Stimulated activated CD4-positive, alpha-beta T cell treated with anti-CD3 and anti-CD28 coated beads, Interleukin-15, amount 100 ng/mL, for 1 hour (primary cell): ENCODE measurements at regions not wholly inside any gene's neighbourhood (a gene's known extent, or its start where the extent isn't known, plus 50 kb on each side); places are given as distances from the start of the nearest gene placed in this dataset.

Experiments
- DNase-seq, 2 donors: peaks; one replicate each; pipeline ENCODE4 v3.0.0-alpha.2; 2020; ENCODE audit warnings: low read depth in 1 of 2, low spot score in 1 of 2

DNA sequence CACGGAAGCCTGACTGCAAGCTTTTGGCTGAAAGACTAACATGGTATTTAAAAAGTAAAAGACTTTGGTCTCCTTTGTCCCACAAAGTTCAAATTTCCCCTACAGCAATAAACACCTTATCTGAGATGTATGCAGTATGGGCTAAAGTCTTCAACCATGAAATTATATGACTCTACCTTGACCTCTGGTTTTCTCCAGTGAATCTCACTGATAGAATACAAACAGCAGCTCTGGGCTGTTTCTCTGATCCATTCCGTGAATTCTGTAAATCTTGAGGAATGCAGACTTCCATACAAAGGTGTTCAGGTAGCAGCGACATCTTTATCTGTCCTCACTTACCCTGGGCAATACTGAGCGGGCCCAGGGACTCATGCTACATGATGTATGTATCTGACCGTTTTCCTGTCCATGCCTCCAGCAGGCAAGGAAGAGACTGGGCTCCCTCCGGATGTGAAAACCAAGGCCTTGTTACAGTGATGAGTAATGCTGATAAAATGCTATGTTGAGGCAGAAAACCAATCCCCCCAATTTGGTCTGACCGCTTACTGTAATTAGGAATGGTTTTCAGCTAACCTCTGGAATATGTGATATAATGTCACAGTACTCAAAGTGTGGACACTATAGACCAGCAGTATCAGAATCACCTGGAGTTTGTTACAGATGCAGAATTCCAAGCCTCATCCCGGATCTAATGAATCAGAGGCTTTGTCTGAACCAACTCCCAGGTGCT lies 589.8 kb downstream of the HS3ST4 start:
- no peak for DNase-seq

GRCh38 chr16:26295625-26296304 lies 604.0 kb downstream of the HS3ST4 start:
- DNase-seq: no peak

DNA sequence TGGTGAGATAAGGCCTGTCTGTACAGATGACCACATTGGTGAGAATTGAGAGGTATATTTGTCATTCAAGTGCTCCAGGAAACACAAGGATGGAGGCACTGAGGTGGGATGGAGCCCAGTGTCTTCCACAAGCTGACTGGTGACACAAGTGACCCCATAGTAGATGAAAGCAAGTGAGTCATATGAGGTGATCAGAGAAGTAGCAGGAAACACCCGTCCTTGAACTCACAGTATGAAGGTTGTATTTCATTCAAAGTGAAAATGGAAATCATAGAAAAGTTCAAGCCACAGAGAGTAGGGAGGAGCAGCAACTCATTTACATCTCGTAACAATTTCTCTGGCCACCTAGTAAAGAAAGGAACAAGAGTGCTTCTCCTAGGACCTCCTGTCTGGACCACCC lies 609.8 kb downstream of the HS3ST4 start:
- DNase-seq: no peak

DNA sequence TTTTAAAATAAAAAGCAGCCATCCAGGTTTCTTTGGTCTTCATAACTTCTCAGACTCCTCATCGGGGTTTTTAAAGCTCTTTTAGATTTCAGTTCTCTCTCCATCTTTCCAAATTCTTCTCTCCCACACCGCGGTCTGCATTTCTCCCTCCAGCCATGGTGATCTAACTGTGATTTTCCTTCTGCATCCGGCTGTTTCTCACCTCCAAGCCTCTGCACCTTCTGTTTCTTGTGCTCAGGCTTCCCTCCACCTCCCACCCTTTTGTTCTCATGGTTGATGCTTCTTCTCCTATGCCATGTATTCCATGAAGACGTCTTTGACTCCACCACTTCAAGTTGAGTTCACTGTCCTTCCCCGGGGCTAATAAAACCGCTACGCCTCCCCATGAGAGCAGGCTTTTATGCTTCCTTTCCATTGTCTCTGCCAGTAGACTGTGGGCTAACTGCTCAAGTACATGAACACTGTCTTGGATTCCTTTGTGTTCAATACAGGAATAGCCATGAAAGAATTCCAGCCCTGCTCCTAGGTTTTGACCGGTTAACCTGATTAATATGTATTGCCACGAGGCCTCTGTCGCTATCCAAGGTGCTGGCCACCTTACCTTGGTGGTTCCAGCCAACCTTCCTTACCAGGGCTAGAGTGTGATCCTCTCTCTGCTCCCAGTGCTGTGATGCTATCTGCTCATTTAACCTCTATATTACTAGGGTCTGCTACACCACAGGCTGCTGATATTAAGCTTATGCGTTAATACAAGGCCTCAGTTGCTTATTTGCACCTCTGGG lies 625.1 kb downstream of the HS3ST4 start:
- no peak for DNase-seq

DNA sequence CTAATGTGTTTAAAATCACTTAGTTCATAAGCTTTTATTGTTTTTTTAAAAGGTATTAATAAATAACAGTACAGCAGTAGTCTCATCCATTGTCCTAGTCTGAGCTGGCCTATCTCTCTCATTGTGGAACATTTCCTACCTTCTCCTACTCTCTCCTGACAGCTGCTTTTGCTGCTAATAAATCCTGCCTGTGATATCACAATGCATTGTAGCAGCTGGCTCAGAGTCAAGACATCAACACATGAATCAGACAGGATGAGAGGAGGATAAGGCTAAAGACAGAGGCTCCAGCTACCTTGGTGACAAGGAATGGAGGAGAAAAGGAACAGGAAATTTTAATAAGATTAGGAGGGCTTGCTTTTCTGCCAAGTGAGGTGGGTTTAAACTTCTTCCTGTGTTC lies 626.1 kb downstream of the HS3ST4 start:
- DNase-seq: no peak

- DNase-seq: no peak
These were observed 638.9 kb downstream of the HS3ST4 start for GRCh38 chr16:26330654-26331053.

- no peak for DNase-seq
These were observed 642.7 kb downstream of the HS3ST4 start for GRCh38 chr16:26334218-26335111.

GRCh38 chr16:26335236-26335853 lies 643.6 kb downstream of the HS3ST4 start:
- no peak for DNase-seq

- DNase-seq: no peak
These were observed 650.9 kb downstream of the HS3ST4 start for GRCh38 chr16:26342621-26343020.

DNA sequence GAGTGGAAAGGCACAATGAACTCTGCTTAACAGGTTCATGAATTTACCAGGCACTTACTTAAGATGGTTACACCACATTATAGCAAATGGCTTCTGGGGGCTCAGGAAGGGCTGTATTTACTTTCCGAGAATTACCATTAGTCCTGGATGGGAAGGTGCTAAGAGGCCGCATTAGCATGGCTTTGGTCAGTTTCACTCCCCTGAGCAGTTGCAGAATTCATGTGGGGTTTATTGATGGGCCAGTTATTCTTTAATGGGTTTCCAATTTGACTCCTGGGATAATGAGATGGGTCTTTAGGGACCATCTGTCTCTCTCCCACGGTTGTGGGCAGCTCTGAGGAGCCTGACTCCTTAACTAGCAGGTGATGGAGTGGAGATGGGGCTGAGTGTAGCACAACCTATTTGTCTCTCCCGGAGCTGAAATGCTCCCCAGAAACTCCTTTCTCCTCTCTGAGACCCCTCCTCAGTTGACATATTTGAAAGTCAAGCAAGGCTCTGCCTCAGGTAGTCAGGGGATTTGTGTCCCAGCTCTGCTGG lies 652.5 kb downstream of the HS3ST4 start:
- no peak for DNase-seq

GRCh38 chr16:26344976-26345375 lies 653.2 kb downstream of the HS3ST4 start:
- DNase-seq: no peak

- no peak for DNase-seq
These were observed 654.2 kb downstream of the HS3ST4 start for GRCh38 chr16:26345966-26346365.

DNA sequence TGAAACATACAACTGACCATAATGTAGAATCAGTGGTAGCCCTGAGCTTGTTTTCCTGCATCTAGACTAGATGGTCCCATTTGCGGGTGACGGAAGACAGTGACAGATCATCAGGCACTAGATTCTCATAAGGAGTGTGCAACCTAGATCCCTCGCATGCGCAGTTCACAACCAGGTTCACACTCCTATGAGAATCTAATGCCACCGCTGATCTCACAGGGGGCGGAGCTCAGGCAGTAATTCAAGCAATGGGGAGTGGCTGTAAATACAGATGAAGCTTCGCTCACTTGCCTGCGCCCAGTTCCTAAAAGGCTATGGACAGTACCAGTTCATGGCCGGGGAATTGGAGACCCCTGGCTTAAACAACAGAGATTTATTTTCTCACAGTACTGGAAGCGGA lies 656.3 kb downstream of the HS3ST4 start:
- no peak for DNase-seq

DNA sequence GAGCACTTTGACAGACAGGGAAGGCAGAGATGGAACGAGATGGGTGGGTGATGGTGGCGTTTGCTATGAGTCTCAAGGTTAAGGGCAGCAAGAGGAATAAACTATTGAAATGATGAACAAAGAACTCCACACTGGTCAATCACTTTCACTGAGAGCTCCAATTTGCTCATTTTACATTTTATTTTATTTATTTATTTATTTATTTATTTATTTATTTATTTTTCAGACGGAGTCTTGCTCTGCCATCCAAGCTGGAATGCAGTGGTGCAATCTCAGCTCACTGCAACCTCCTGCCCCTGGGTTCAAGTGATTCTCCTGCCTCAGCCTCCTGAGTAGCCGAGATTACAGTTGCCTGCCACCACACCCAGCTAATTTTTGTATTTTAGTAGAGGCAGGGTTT lies 669.1 kb downstream of the HS3ST4 start:
- no peak for DNase-seq

GRCh38 chr16:26363581-26363980 lies 671.8 kb downstream of the HS3ST4 start:
- no peak for DNase-seq

DNA sequence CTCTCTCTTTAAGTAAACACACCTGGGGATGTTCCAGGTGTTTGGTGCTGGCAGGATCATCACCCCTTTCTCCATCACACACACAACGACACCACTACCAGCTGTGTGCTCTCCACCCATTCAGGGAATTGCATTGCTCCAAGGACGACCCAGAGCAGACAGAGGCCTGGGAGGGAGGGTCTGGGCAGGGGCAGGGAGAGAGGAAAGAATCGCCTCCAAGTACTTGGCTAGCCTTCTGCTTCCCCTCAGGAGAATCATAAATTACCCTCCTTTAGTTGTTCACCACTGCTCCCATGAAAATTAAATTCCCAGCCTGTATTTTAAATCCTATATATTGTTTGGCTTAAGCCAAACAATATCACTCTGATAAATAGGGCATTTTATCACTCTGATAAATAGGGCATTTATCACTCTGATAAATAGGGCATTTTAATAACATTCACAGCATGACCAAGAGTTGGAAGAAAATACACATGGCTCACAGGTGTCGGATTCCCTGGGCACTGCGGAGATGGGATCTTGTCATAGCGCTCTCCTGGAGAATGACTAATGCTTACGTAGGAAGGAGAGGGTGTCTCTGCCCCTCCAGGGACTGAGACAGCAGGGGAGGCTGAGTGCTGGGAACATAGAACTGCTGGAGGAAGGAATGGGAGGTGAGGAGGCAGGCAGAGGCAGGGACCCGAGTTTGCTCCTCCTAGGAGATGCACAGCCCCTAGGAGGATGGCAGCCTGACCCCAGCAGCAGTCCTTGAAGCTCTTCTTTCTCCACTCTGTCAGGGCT lies 673.6 kb downstream of the HS3ST4 start:
- no peak for DNase-seq

DNA sequence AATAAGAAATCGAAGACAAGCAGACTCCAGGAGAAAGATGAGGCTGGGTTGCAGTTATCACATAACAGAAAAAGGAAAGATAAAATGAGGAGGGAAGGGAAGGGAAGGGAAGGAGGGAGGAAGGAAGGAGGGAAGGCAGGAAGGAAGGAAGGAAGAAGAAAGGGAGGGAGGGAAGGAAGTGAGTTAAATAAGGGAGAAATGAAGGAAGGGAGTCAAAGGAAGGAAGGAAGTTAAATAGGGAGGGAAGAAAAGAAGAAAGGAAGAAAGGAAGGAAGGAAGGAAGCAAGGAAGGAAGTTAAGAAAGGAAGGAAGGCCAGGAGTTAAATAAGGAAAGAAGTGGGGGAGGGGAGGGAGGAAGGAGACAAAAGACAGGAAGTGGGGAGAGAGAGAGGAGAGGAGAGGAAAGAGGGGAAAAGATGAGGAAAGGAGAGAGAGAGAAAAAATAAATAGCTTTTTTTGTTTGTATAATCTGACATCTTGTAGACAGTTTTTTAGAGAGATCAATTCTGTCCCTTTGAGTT lies 679.6 kb downstream of the HS3ST4 start:
- DNase-seq: no peak

DNA sequence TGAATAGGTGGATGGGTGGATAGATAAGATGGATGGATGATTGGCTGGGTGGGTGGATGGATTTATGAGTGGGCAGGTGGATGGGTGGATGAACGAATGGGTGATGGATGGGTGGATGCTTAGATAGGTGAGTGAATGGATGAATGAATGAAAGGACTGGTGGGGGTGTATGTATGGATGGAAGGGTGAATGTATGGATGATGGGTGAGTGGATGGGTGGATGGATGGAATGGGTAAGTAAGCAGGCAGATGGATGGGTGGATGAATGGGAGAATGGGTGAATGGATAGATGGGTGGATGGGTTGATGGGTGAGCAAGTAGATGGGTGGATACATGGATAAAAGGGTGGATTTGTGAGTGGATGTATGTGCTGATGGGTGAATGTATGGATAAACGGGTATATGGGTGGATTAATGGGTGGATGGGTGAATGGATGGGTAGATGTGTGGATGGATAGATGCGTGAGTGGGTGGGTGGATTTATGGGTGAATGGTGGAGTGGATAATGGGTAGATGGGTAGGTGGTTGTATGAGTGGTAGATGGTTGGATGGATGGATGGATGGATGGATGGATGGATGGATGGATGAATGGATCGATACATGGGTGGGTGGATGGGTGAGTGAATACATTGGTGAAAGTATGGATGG lies 682.6 kb downstream of the HS3ST4 start:
- DNase-seq: no peak

DNA sequence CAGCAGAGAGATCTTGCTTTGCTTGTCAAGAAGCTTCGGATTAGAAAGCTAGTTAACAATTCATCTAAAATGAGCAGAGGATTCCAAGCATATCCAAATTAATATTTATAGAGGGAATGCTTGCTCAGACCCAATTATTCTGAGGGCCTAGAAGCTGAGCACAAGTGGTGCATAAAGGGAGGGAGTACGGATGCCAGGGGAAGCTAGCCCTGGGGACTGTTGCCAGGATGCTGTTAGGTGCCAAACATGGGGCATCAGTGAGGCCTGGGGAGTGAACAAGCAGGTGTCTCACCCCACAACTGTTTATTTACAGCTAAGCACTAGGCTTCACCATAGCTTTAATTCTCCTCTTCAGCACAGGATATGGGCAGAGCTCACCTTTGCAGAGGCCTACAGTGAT lies 684.1 kb upstream of the C16orf82 start:
- DNase-seq: no peak
